ENCODE measurements at regions not wholly inside any gene's neighbourhood (a gene's known extent, or its start where the extent isn't known, plus 50 kb on each side); places are given as distances from the start of the nearest gene placed in this dataset.

DNA sequence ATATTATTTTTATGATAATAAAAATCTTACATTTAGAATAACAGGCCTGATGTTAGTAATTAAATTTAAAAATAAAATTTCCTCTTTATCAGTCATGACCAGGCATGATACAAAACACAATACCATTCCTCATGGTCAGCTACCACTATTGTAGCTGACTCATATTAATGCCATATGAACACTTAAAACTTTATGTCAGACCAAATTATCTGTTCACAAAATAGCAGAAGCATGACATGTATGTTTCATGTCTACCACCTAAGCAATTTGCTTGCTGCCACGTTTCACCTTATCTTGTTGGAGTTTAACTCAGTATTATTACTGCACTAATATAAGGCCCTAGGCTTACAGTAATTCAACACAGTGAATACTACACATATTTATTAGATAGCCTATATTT lies 65.7 kb downstream of the HTR1B start:
- no peak for TF ChIP-seq SIN3A (IDR thresholded peaks at IDR 0.05; ENCODE audit: borderline replicate concordance, insufficient read depth, low read depth, low read length)
- TF ChIP-seq TCF7L2 (IDR thresholded peaks at IDR 0.05; ENCODE audit: low read depth, low read length) = no peak
- TF ChIP-seq, protein P1, sequence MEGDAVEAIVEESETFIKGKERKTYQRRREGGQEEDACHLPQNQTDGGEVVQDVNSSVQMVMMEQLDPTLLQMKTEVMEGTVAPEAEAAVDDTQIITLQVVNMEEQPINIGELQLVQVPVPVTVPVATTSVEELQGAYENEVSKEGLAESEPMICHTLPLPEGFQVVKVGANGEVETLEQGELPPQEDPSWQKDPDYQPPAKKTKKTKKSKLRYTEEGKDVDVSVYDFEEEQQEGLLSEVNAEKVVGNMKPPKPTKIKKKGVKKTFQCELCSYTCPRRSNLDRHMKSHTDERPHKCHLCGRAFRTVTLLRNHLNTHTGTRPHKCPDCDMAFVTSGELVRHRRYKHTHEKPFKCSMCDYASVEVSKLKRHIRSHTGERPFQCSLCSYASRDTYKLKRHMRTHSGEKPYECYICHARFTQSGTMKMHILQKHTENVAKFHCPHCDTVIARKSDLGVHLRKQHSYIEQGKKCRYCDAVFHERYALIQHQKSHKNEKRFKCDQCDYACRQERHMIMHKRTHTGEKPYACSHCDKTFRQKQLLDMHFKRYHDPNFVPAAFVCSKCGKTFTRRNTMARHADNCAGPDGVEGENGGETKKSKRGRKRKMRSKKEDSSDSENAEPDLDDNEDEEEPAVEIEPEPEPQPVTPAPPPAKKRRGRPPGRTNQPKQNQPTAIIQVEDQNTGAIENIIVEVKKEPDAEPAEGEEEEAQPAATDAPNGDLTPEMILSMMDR (IDR thresholded peaks at IDR 0.05) = no peak
- TF ChIP-seq POLR2AphosphoS5 (IDR thresholded peaks at IDR 0.05; ENCODE audit: low read depth, low read length) = no peak
- TF ChIP-seq, protein P2, sequence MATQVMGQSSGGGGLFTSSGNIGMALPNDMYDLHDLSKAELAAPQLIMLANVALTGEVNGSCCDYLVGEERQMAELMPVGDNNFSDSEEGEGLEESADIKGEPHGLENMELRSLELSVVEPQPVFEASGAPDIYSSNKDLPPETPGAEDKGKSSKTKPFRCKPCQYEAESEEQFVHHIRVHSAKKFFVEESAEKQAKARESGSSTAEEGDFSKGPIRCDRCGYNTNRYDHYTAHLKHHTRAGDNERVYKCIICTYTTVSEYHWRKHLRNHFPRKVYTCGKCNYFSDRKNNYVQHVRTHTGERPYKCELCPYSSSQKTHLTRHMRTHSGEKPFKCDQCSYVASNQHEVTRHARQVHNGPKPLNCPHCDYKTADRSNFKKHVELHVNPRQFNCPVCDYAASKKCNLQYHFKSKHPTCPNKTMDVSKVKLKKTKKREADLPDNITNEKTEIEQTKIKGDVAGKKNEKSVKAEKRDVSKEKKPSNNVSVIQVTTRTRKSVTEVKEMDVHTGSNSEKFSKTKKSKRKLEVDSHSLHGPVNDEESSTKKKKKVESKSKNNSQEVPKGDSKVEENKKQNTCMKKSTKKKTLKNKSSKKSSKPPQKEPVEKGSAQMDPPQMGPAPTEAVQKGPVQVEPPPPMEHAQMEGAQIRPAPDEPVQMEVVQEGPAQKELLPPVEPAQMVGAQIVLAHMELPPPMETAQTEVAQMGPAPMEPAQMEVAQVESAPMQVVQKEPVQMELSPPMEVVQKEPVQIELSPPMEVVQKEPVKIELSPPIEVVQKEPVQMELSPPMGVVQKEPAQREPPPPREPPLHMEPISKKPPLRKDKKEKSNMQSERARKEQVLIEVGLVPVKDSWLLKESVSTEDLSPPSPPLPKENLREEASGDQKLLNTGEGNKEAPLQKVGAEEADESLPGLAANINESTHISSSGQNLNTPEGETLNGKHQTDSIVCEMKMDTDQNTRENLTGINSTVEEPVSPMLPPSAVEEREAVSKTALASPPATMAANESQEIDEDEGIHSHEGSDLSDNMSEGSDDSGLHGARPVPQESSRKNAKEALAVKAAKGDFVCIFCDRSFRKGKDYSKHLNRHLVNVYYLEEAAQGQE (IDR thresholded peaks at IDR 0.05; ENCODE audit: insufficient read depth in 1 of 2, low read depth in 2 of 2, low read length in 1 of 2) = no peak
- DNase-seq (ENCODE audit: low read depth, low spot score) = no peak
- no peak overlapping the region for H3K27ac ChIP-seq (ENCODE audit: low read length)
- ChIA-PET CTCF (no interaction called here), POLR2A (no interaction called here)
- intact Hi-C loops (cut with micrococcal nuclease; ENCODE audit: unreplicated experiment) = no loop called here
- in situ Hi-C loops (cut with HindIII; ENCODE audit: low pct_unique_long_range_greater_than_20kb, low sequenced_read_pairs) = no loop called here
- no peaks in the 10 kb centered on the region for H3K9me3 ChIP-seq (ENCODE audit: control insufficient read depth, insufficient read depth, low read depth, low read length)
- H3K4me1 ChIP-seq (ENCODE audit: control insufficient read depth, insufficient read depth, low read length) = no peaks in the 10 kb centered on the region
- no peaks in the 10 kb centered on the region for H3K36me3 ChIP-seq (ENCODE audit: control insufficient read depth, insufficient read depth, low read length)
- no TSS peak for BruUV-seq (replicated peaks)
- no peaks in the 10 kb centered on the region for H3K27me3 ChIP-seq (ENCODE audit: control insufficient read depth, insufficient read depth, low read length)
- ATAC-seq = no peak
- H3K4me3 ChIP-seq (ENCODE audit: low read depth in 2 of 2, low read length in 2 of 2) = no peak overlapping the region

DNA sequence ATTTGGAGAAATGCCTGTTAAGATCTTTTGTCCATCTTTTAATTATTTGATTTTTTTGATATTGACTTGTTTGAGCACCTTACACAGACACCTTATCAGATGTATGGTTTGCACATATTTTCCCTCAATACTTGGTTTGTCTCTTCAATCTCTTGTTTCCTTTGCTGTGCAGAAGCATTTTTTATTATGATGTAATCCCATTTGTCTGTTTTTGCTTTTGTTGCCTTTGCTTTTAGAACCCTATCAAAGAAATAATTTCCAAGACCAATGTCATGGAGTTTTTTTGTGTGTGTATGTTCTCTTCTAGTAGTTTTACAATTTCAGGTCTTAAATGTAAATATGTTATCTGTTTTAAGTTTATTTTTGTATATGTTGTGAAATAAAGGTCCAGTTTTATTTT lies 73.9 kb downstream of the HTR1B start:
- in situ Hi-C loops (cut with HindIII; ENCODE audit: low pct_unique_long_range_greater_than_20kb, low sequenced_read_pairs) = no loop called here
- no peak overlapping the region for H3K27ac ChIP-seq (ENCODE audit: low read length)
- TF ChIP-seq, protein P1 (IDR thresholded peaks at IDR 0.05) = no peak
- TF ChIP-seq, protein P2 (IDR thresholded peaks at IDR 0.05; ENCODE audit: insufficient read depth in 1 of 2, low read depth in 2 of 2, low read length in 1 of 2) = no peak
- TF ChIP-seq POLR2AphosphoS5 (IDR thresholded peaks at IDR 0.05; ENCODE audit: low read depth, low read length) = no peak
- no peak for TF ChIP-seq SIN3A (IDR thresholded peaks at IDR 0.05; ENCODE audit: borderline replicate concordance, insufficient read depth, low read depth, low read length)
- H3K4me3 ChIP-seq (ENCODE audit: low read depth in 2 of 2, low read length in 2 of 2) = no peak overlapping the region
- intact Hi-C loops (cut with micrococcal nuclease; ENCODE audit: unreplicated experiment) = no loop called here
- H3K4me1 ChIP-seq (ENCODE audit: control insufficient read depth, insufficient read depth, low read length) = no peaks in the 10 kb centered on the region
- ChIA-PET POLR2A (no interaction called here), CTCF (no interaction called here)
- H3K9me3 ChIP-seq (ENCODE audit: control insufficient read depth, insufficient read depth, low read depth, low read length) = no peaks in the 10 kb centered on the region
- no peaks in the 10 kb centered on the region for H3K36me3 ChIP-seq (ENCODE audit: control insufficient read depth, insufficient read depth, low read length)
- no TSS peak for BruUV-seq (replicated peaks)
- DNase-seq (ENCODE audit: low read depth, low spot score) = no peak
- no peak for ATAC-seq
- H3K27me3 ChIP-seq (ENCODE audit: control insufficient read depth, insufficient read depth, low read length) = no peaks in the 10 kb centered on the region

All from Panc1 (cell line).